Tongue (tissue), 1 donor: ENCODE measurements at regions not wholly inside any gene's neighbourhood (a gene's known extent, or its start where the extent isn't known, plus 50 kb on each side); places are given as distances from the start of the nearest gene placed in this dataset.

ENCODE experiments used
- DNase-seq: peaks from one replicate; pipeline ENCODE4 v3.0.0-alpha.2; 2015

DNA sequence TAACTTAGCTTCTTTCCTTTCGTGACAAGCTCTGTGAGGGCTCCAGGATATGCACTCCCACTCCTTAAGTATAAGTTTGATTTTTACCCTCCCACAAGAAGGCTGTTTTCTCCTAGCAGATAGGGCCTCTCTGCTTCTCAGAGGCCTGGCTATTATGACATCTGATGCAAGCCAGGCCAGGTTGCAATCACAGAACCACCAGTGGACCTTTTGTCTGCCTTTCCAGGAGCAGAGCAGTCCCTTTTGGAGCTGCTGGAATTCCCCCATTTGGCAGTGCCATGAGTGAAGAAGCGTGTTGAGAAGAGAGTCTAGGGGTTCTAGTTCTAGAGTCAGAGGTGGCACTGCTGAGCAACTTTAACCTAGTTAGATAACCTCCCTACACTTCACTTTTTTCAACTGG lies 1004.3 kb upstream of the SEMA6D start:
- no peak for DNase-seq

DNA sequence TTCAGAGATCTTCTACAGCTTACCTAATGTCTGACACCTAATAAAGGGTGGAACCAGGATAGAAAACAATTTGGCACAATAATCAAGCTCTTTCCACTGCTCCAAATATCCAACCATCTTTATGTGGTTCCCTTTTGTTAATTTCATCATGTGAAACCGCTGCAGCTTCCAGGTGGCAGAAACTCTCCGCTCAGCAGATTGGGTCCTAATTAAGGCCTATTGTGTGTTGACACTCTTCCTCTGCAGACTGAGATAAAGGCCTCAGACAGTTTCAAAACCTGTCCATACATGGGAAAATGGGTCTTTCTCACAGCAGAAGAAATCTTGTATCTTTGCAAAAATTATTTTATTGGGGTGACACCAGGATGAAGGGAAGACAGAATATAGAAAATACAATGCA lies 1002.4 kb upstream of the SEMA6D start:
- no peak for DNase-seq

- DNase-seq: no peak
These were observed 994.0 kb upstream of the SEMA6D start for GRCh38 chr15:46723308-46723707.

- DNase-seq: no peak
These were observed 985.2 kb upstream of the SEMA6D start for GRCh38 chr15:46732060-46732459.

GRCh38 chr15:46735115-46735514 lies 982.2 kb upstream of the SEMA6D start:
- DNase-seq: no peak

GRCh38 chr15:46751303-46751702 lies 966.0 kb upstream of the SEMA6D start:
- no peak for DNase-seq

DNA sequence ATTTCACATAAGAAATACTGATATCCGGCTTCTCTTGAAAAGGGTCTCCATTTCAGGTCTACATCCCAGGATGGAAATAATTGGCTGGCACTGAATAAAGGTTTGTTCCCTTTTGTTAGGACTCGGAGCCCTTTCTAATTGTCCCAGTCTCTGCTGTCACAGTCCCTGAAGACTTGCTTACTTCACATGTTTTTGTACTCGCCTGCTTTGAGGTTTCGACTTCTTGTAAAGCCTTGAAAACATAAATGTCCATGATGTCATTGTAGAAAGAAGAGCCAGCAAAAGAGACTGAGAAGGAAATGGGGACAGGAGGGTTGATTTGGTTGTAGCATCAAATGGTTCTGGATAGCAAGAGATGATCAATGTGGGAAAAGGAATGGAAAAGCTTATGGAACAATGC lies 963.4 kb upstream of the SEMA6D start:
- DNase-seq: no peak

DNA sequence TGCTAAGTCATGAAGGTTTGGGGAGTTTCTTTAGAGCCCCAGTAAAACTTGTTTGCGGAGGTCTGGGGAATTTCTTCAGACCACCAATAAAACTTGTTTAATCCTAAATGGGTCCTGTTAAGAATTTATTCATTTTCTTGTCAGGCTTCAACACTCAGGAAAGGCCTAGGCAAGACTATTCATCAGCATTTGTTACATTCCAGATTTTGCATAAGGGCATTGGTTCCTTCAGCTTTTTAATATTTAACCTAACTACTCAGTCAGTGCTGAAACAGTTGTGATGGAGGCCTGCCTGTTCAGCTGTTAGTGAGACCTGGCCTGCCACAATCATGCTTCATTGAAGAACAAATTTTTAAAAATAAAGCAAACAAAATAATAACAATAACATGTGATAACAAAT lies 954.2 kb upstream of the SEMA6D start:
- DNase-seq: no peak

DNA sequence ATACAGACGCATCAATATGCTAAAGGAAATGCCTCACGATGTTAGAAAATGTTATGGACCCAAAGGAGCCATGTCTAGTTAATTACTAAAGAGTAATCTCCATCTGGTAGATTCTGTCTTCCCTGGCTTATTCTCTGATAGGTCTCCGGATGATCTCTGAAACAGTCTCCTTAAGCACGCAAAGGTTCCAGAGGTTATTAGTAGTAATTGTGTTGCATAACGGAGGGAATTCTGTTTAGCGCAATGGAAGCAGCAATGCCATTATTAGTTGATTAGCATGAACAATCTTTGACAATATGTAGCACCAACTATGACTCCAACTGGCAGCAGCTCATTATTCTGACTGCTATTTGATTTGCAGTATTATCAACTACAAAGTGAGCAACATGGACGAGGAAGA lies 952.5 kb upstream of the SEMA6D start:
- no peak for DNase-seq

DNA sequence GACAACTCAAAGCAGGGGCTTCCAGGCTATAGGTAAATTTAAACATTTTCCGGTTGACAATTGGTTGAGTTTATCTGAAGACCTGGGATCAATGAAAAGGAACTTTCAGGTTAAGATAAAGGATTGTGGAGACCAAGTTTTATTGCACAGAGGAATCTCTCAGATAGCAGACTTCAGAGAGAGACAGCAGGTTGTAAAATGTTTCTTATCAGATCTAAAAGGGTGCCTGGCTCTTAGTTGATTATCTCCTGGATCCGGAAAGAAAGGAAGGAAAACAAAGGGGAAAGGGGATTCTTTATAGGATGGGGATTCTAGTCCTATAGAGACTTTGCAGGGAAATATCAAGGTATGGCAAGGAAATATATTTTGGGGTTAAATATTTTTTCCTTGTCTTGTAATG lies 951.3 kb upstream of the SEMA6D start:
- DNase-seq: no peak

DNA sequence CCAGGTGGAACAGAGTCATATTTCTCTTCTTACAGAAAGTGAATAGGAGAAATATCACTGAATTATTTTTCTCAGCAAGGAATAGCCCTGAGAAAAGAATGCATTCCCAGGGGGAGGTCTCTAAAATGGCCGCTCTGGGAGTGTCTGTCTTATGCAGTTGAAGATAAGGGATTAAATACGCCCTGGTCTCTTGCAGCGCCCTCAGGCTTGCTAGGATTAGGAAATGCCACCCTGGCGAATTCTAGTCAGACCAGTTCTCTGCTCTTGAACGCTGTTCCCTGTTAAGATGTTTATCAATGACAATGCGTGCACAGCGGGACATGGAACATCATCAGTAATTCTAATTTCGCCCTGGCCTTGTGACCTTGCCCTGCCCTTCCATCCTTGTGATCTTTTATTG lies 949.0 kb upstream of the SEMA6D start:
- no peak for DNase-seq

- no peak for DNase-seq
These were observed 944.3 kb upstream of the SEMA6D start for GRCh38 chr15:46773016-46773415.

GRCh38 chr15:46778876-46779275 lies 938.4 kb upstream of the SEMA6D start:
- no peak for DNase-seq

GRCh38 chr15:46786590-46787285 lies 930.6 kb upstream of the SEMA6D start:
- no peak for DNase-seq

DNA sequence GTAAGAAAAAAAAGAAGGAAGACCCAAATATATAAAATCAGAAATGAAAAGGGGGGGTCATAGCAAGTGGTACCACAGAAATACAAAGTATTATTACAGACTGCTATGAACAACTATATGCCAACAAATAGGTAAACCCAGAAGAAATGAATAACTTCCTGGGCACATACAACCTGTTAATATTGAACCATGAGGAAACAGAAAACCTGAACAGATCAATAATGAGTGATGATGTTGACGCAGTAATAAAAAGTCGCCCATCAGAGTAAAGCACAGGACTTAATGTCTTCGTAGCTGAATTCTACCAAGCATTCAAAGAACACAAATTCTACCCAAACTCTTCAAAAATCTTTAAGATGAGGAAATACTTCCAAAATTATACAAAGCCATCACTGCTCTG lies 921.6 kb upstream of the SEMA6D start:
- DNase-seq: no peak

DNA sequence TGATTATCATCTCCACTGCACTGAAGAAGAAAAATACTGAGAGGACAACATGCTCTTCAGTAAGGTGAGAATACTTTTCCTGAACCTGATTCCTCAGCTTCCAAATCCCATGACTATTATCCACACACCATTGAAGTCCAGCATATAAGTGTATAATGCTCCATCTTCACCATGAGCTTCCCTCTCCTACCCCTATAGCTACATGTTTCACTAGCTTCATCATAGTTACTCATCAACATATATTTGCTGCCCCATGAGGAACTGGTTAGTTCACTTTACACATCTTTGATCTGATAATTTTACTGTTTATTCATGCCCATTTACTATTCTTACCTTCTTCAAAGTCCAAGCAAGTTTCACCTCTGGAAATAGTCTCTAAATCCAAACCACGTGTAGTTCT lies 908.5 kb upstream of the SEMA6D start:
- DNase-seq: no peak

- no peak for DNase-seq
These were observed 902.1 kb upstream of the SEMA6D start for GRCh38 chr15:46815240-46815639.

DNA sequence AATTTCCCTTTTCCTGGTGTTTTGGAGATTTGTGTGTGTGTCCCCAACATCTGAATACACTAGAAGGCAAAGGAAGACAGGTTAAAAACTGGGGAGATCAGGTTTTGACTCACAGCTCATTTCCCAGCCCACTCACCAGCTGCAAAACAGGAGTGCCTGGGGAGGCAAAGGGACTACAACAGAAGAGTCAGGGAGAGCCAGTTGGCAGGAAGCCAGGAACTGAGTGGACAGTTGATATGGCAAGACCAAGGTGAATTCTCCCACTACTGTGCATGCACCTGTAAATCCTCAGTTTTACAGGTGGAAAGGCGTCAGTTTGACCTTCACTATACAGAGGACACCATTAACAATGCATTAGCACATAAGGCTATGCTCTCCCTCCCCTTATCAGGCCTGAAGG lies 901.5 kb upstream of the SEMA6D start:
- peak; percentile 7 for DNase-seq

GRCh38 chr15:46848704-46849103 lies 868.6 kb upstream of the SEMA6D start:
- DNase-seq: no peak

DNA sequence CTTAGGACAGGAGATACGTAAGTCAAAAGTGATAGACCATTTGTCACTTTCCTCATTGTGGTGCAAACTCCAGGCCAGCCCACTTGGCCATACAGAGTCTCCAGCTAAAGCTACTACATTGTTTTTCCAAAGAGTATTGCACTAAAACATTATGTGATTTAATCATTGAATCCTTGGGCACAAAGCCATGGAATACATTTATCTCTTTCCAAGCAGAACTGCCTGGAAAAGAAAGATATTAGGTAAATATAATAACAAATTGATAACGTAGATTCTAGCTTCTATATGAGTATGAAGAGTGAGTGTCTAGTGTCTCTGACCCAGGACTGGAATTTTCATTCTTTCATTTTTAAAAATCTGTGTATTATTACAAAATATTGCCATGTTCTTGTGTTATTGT lies 863.7 kb upstream of the SEMA6D start:
- DNase-seq: no peak

GRCh38 chr15:46854564-46854963 lies 862.7 kb upstream of the SEMA6D start:
- DNase-seq: no peak

DNA sequence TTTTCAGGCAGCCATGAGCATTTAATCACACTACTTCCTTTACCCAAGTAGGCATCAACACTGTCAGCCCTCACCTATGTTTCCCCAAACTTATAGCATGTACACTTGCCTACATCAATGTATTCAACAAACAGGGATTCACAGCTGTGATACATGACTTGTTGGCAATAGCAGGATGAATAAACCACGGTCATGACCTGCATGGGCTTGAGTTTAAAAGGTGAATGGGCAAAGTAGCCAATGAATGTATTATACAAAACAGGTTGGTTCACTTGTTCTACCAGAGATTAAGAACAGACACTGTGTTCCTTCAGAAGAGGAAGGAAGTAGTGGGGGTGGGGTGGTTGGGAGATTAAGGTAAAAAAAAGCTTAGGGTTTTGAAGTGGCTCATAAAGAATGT lies 861.9 kb upstream of the SEMA6D start:
- DNase-seq: no peak

DNA sequence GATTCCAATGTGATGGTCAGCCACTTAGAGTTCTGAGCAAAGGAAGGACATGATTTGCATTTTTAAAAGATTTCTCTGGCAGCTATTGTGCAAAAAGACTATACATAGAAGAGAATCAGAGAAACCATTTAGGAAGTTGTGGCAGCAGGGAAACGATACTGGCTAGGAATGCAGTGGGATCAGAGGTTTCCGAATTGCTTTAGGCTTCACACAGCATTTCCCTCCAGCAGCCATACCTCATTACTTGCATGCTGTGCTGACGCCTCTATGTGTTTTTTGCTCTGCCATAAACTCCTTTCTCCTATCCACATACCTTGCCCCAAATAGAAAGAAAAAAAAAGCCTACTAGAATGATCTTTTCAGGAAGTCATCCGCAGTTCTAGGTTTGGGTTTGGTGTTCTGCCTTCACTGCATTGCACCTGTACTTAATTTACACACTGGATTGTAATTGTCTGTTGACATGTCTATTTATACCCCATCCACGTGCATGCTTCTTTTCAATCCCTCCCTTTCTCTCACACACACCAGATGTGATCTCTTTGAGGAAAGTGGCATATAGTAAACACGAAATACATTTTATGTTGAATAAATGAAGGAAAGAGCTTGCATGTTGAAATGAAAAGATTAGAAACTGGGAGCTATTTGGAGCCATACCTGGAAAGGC lies 860.3 kb upstream of the SEMA6D start:
- DNase-seq: peak; percentile 11

- DNase-seq: peak; percentile 5
These were observed 859.2 kb upstream of the SEMA6D start for GRCh38 chr15:46858150-46858549.
